Stomach (tissue), 8 donors: ENCODE measurements at regions not wholly inside any gene's neighbourhood (a gene's known extent, or its start where the extent isn't known, plus 50 kb on each side); places are given as distances from the start of the nearest gene placed in this dataset.
A peak's percentile ranks its signal among the peaks of the same experiment; 100 is the strongest.

Source experiments
- DNase-seq, 2 donors: peaks; one replicate each; pipeline versions ENCODE4 v3.0.0 to v3.0.0-alpha.2; 2013 to 2019
- H3K27ac ChIP-seq, 5 donors: fragments of 200-600 bp in 4 of 5; sonication (generic) in 4 of 5; one replicate each; pipeline ENCODE4 v1.5.1; 2013 to 2019; ENCODE audit warnings: mild to moderate bottlenecking in 1 of 5, moderate library complexity in 1 of 5
- H3K27me3 ChIP-seq, 3 donors: fragments of 200-600 bp; sonication (generic); one replicate each; pipeline ENCODE4 v1.5.1; 2017 to 2019; ENCODE audit warnings: mixed run types in 1 of 3
- H3K36me3 ChIP-seq, 4 donors: fragments of 200-600 bp; sonication (generic); 1 replicate in 3 of 4; 2 replicates in 1 of 4; pipeline ENCODE4 v1.5.1; 2016 to 2019
- H3K4me1 ChIP-seq, 4 donors: fragments of 200-600 bp; sonication (generic); one replicate each; pipeline ENCODE4 v1.5.1; 2016 to 2019
- H3K4me3 ChIP-seq, 4 donors: fragments of 200-600 bp; sonication (generic) in 3 of 4; one replicate each; pipeline ENCODE4 v1.5.1; 2016 to 2019; ENCODE audit warnings: mild to moderate bottlenecking in 1 of 4
- H3K9me3 ChIP-seq, 4 donors: fragments of 200-600 bp; sonication (generic); one replicate each; pipeline ENCODE4 v1.5.1; 2016 to 2019
- CTCF ChIP-seq, 7 experiments: fragments of 450-650 bp in 4 of 7; fragments of 200-600 bp in 3 of 7; sonication (generic) in 3 of 7; IDR thresholded peaks; one replicate each; pipeline ENCODE4 v1.5.1; 2016 to 2019; ENCODE audit warnings: antibody characterized with exemption in 7 of 7, control low read depth in 2 of 7, mild to moderate bottlenecking in 1 of 7
- EP300 ChIP-seq: sonication (generic); formaldehyde crosslinking; IDR thresholded peaks from one replicate; pipeline ENCODE4 v1.6.1; 2017; ENCODE audit warnings: antibody characterized with exemption
- POLR2A ChIP-seq, 4 donors: fragments of 450-650 bp; IDR thresholded peaks; one replicate each; pipeline ENCODE4 v1.6.1; 2016; ENCODE audit warnings: antibody characterized with exemption in 4 of 4, control low read depth in 2 of 4, mild to moderate bottlenecking in 1 of 4, moderate library complexity in 1 of 4
- POLR2AphosphoS5 ChIP-seq, 3 donors: sonication (generic); formaldehyde crosslinking; IDR thresholded peaks; one replicate each; pipeline ENCODE4 v1.6.1; 2016; ENCODE audit warnings: antibody characterized with exemption in 3 of 3
- WGBS, 5 donors: extraction: QIAGEN DNeasy Blood & Tissue Kit in 3 of 5; methylation state at CpG; one replicate each; pipeline versions ENCODE4 v1.1.5 to v1.1.7; 2013 to 2018; 5-methylcytosine and 5-hydroxymethylcytosine counted together
- intact Hi-C: fragments of 100-400 bp; cut with DNase I; formaldehyde crosslinking; loops from one replicate; pipeline ENCODE4 v1.15.1; 2023; ENCODE audit warnings: low total_unique reads
- donor health status: healthy with polysubstance abuse.
- donor health status: Bipolar disorder and iron deficiency.
- donor health status: healthy.

GRCh38 chr6:48670546-48670945 lies 559.5 kb upstream of the PTCHD4 start:
- H3K27me3 ChIP-seq, result no peaks in the 10 kb centered on the region
- no peak overlapping the region for H3K4me3 ChIP-seq
- no peak for DNase-seq
- intact Hi-C loops, result no loop called here
- no peaks in the 10 kb centered on the region for H3K36me3 ChIP-seq
- no peak overlapping the region for H3K27ac ChIP-seq
- no peaks in the 10 kb centered on the region for H3K9me3 ChIP-seq
- H3K4me1 ChIP-seq, result no peaks in the 10 kb centered on the region
- 82 to 91% (median 85%) methylated on average over 2 of the region's 2 CpGs for WGBS, 5 donors
- TF ChIP-seq CTCF (IDR thresholded peaks at IDR 0.05) (no peak), POLR2AphosphoS5 (IDR thresholded peaks at IDR 0.05) (no peak), POLR2A (IDR thresholded peaks at IDR 0.05) (no peak), EP300 (no peak)

- Histone ChIP-seq H3K4me3 (no peak overlapping the region), H3K27me3 (no peaks in the 10 kb centered on the region), H3K9me3 (no peaks in the 10 kb centered on the region), H3K36me3 (no peaks in the 10 kb centered on the region), H3K27ac (no peak overlapping the region), H3K4me1 (no peaks in the 10 kb centered on the region)
- intact Hi-C loops, result no loop called here
- no peak for DNase-seq
- 68 to 79% (median 73%) methylated on average over 2 of the region's 2 CpGs for WGBS, 5 donors
- TF ChIP-seq EP300 (no peak), POLR2A (IDR thresholded peaks at IDR 0.05) (no peak), CTCF (IDR thresholded peaks at IDR 0.05) (no peak), POLR2AphosphoS5 (IDR thresholded peaks at IDR 0.05) (no peak)
Measured at GRCh38 chr6:48667797-48668196, 556.8 kb upstream of the PTCHD4 start.

GRCh38 chr6:48664826-48665225 lies 553.8 kb upstream of the PTCHD4 start:
- intact Hi-C loops, result no loop called here
- 54 to 76% (median 65%) methylated on average over 3 of the region's 3 CpGs for WGBS, 5 donors

GRCh38 chr6:48658915-48659314 lies 547.9 kb upstream of the PTCHD4 start:
- TF ChIP-seq EP300, result no peak
- TF ChIP-seq POLR2AphosphoS5 (IDR thresholded peaks at IDR 0.05), result no peak
- TF ChIP-seq CTCF (IDR thresholded peaks at IDR 0.05), result no peak
- TF ChIP-seq POLR2A (IDR thresholded peaks at IDR 0.05), result no peak
- DNase-seq, result peak in 1 of 2 donors; percentile 7
- intact Hi-C loops, result no loop called here
- Histone ChIP-seq H3K27me3 (no peaks in the 10 kb centered on the region), H3K27ac (no peak overlapping the region), H3K4me3 (no peak overlapping the region), H3K36me3 (no peaks in the 10 kb centered on the region), H3K4me1 (no peaks in the 10 kb centered on the region), H3K9me3 (no peaks in the 10 kb centered on the region)
- 29 to 42% (median 33%) methylated on average over 2 of the region's 2 CpGs for WGBS, 5 donors

More at GRCh38 chr6:48664826-48665225, 553.8 kb upstream of the PTCHD4 start:
- Histone ChIP-seq H3K4me1 (no peaks in the 10 kb centered on the region), H3K27ac (no peak overlapping the region), H3K4me3 (no peak overlapping the region), H3K27me3 (no peaks in the 10 kb centered on the region), H3K9me3 (no peaks in the 10 kb centered on the region), H3K36me3 (no peaks in the 10 kb centered on the region)
- TF ChIP-seq POLR2AphosphoS5 (IDR thresholded peaks at IDR 0.05) (no peak), CTCF (IDR thresholded peaks at IDR 0.05) (no peak), POLR2A (IDR thresholded peaks at IDR 0.05) (no peak), EP300 (no peak)
- peak in 1 of 2 donors; percentile 55 for DNase-seq
